ENCODE measurements at regions not wholly inside any gene's neighbourhood (a gene's known extent, or its start where the extent isn't known, plus 50 kb on each side); places are given as distances from the start of the nearest gene placed in this dataset.

GRCh38 chr13:50514249-50514648, 329.2 kb downstream of the DLEU7 start:
- TF ChIP-seq CTCF (IDR thresholded peaks at IDR 0.05) (no peak), ZFX (IDR thresholded peaks at IDR 0.05; ENCODE audit: borderline replicate concordance) (no peak)
